NCI-H146 (cell line): ENCODE measurements at regions not wholly inside any gene's neighbourhood (a gene's known extent, or its start where the extent isn't known, plus 50 kb on each side); places are given as distances from the start of the nearest gene placed in this dataset.
"Not testable (repeated sequence)": the region's sequence is repeated elsewhere in the genome, so short reads cannot be mapped to it uniquely, and the experiment has no call there.

Experiments
- DNase-seq: peaks from one replicate; lab custom pipeline; 2025; lab: John Stamatoyannopoulos, UW

DNA sequence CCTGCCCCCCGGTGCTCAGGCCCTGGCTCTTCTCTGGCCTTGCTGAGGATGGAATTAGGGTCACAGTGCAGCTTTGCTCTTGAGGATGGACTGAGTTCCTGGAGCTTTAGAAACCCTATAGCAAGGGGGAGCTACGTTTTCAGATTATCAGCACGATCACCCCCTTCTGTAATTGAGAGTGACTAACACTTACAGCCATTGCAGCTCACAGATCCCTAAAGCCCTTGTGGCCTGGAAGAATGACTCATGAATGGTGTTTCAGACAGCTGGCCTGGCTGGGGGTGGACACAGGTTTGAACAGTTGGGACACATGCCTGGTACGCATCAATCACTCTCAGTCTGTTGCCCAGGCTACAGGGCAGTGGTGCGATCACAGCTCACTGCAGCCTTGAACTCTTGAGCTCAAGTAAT is 79.7 kb upstream of the IGFBP5 start:
- DNase-seq: peak; percentile 82

- DNase-seq: peak; percentile 31
Measured at GRCh38 chr2:216774620-216775019, 79.3 kb upstream of the IGFBP5 start.

DNA sequence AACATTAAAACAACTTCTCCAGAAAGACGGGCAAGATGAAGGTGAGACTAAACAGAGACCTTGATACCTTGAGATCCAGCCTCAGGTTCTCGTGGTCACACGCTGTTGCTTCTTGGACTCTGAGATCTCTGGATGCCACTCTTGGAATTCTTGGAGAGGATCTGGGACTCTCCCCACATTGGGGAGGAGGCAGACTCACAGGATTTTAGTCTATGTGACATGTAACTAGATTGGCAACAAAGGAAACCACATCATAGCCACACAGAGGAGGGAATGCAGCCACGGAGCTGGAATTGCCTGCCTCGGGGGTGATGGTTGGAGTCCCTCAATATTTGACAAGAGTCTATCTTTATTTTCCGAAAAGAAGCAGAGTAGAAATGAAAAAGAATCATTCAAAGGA is 78.8 kb upstream of the IGFBP5 start:
- no peak for DNase-seq

- DNase-seq: peak; percentile 44
Measured at GRCh38 chr2:216773072-216773471, 77.7 kb upstream of the IGFBP5 start.

DNA sequence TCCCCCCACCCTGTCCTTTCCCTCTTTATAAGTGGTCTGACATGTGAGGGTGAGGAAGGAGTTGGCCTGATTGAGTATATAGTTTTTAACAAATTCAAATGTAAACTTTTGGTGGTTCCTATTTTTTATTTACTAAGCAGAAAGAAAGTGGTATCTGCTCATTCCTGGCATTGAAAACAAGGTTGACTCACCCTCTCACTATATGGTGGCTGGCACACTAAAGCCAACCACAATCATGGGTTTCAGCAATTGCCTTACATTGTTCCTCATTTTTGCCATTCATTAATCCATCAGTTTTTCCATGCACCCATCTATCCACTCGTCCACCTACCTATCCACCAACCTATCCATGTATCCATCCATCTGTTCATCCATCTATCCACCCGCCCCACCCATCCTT is 75.4 kb upstream of the IGFBP5 start:
- DNase-seq: no peak

- DNase-seq: no peak
Measured at GRCh38 chr2:216770050-216770449, 74.7 kb upstream of the IGFBP5 start.

- no peak for DNase-seq
Measured at GRCh38 chr2:216769626-216770025, 74.3 kb upstream of the IGFBP5 start.

DNA sequence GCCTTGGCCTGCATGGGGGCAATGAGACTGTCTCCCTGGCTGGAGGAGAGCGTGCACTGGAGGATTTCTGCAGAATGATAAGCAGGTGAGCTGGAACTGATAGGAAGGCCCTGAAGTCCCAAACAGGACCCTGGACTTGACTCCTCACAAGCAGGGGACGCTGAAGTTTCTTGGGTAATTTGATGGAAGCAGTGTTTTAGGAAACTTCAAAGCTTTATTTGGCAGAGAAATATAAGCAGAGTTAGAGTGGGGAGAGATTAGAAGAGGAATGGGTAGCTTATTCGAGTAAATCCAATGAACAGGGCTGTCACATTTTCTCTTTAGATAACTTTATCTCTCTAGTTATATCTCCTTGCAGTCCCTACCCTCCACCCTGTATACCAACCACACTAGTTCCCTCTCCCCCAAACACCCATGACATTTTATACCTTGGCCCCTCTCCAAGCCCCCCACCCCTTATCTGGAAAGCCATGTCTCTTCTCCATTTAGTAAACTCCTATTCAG is 73.6 kb upstream of the IGFBP5 start:
- DNase-seq: no peak

DNA sequence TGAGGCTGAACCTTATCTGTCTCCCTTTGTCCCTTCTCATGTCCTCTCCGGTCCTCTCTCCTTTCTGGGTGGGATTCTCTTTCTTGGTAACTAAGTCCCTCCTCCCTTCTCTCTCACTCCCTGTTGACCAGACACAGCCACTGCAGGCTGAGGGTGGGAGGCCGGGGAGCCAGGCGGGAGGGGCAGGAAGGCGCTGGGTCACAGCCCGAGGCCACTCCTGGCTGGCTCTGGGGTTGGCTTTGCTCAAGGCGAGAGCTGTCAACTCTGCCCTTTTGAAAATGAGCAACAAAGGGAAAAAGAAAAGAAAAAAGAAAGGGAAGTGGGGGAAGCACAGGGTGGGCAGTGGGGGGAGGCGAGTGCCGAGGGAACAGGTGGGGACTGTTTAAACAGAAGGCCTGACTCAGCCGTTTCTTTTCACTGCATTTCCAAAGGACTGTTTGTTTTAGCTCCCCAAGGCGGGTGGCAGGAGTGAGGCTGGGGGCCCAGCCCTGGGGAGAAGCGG is 70.5 kb upstream of the IGFBP5 start:
- peak; percentile 100 for DNase-seq

DNA sequence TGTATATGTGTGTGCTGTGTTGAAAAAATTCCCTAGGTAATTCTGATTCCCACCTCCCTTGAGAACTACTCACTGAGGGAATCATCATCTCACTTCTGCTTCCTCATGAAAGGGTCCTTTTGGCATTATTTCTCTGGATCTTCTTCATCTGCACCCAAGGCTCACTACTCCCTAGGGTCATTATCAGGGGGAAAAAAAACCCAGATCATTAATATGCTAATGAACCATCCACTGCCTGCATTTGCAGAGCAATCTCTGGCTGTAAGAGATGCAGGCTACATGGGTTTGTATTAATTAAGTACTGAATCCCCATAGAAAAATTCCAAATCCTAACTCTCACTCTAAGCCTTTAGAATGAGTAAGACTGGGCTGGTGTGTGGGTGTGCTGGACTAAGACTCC is 68.0 kb upstream of the IGFBP5 start:
- DNase-seq: peak; percentile 32

GRCh38 chr2:216761809-216762208 is 66.5 kb upstream of the IGFBP5 start:
- no peak for DNase-seq

- peak; percentile 54 for DNase-seq
Measured at GRCh38 chr2:216761133-216761532, 65.8 kb upstream of the IGFBP5 start.

DNA sequence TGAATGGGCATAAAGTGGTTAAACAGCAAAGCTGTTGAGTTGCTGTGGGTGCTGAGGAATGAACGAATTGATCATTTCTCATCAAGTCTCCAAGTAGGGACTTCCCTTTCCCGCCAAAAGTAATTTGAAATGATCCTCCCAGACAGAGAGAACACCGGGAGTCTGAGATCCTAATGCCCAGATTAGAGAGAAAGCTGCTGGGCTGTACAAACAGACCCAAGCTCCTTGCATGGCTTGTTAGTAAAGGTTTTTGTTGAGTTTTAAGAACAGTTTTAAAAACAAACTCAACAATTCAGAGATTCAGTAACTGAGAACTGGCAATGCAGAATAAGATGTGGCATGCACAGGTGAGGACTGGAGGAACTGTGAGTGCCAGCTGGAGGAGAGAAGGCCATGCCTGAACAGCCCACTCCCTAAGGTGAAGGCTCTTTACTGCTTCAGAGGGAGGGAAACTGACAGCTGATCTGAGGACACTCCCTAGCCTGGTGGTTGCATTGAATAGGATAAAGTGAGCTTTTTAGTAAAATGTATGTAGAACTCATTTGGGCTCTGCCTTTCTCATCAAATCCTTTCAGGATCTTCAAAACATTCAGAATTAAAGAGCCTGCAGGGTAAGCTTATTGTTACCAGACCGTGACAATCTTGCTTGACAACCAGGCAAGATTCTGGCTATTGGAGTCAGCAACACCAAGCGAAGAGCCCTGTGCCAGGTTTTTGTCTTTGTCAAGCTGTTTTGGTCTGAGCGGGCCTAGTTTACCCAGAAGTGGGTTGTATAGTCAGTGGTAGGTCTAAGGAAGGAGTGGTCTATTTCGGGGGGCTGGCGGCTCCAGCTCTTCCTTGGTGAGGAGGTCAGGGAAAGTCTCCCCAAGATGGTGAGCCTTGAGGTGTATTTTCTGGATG is 63.2 kb upstream of the IGFBP5 start:
- DNase-seq: no peak

GRCh38 chr2:216757532-216757931 is 62.2 kb upstream of the IGFBP5 start:
- no peak for DNase-seq

DNA sequence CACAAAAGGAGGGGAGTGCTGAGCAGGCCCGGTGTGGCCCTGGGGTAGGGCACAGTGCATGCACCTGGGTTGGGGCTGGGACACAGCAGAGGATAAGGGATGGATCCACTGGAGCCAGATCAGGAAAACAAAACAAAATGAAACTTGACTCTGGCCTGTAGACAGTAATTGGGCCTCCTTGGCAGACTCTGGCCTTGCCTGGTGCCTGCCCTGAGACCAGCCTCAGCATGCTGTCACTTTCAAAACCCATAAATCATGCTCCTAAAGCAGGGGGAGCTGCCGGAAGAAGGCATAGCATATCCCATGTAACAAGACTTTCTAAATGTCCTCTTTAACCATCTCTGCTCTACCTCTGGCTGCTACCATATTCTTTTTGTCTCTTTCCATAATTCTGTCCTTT is 61.1 kb upstream of the IGFBP5 start:
- no peak for DNase-seq

DNA sequence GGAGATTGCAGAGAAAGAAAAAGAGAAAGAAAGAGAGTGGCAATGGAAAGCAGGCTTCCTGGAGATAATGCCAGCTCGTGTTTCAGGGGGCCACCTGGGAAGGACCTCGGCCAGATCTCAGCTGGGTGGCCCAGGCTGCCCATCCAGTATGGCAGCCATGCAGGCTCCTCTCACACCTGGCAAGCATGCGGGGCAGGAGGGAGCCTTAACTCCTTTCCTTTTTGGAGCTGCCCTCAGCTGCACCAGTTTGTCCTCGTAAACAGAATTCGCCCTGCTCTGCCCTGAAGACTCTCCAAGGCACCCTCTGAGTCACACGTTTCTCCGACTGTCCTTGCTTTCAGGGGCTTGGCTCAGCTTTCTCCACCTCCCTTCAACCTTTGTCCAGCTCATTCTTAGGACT is 59.5 kb upstream of the IGFBP5 start:
- no peak for DNase-seq

- DNase-seq: no peak
Measured at GRCh38 chr2:216754336-216754735, 59.0 kb upstream of the IGFBP5 start.

DNA sequence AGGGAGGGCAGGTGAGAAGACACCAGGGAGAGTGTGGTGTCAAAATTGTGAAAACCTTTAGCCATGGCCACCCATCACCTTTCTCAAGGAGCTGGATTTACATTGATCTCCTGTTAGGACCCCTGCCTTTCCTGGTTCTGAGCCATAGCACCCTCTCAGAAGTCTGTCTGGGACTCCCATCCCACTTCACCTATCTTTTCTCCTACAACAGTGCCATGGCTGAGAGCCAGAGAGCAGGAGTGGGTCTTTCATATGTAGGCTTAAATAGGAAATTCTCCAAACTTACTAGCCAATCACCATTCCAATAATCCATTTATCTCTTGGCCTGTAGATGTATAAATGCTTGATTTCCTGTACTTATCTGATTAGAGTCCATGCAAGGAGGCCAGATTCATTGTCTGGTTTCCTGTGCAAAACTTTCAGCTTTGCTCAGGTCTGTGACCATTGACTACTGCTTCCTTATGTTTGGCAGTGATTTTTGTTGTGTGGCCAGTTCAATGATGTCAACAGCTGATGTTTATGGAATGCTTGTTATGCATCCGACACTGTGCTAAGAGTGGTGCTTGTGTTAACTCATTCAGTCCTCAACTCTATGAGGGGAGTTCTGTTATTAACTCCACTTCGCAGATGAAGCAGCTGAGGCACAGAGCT is 57.6 kb upstream of the IGFBP5 start:
- no peak for DNase-seq

GRCh38 chr2:216750750-216751149 is 55.4 kb upstream of the IGFBP5 start:
- not testable (repeated sequence) for DNase-seq

- DNase-seq: not testable (repeated sequence)
Measured at GRCh38 chr2:216746268-216746667, 50.9 kb upstream of the IGFBP5 start.

DNA sequence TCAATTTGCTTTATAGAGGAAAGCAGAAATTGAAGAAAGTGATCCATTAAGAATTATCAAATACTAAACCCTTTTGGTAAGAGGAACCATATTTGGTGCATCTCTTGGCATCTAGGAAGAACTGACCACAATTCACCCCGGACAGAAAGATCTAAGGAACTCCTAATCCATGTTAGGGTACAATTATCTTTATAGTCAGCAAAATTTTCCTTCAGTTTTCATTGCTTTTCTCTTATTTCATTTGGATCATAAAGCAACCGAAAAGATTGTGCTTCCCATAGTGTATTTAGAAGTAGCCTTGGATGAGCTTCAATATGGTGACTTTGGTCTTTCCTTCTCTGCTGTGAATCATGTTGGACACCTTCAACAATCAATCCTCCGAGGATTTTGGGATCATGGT is 50.1 kb upstream of the IGFBP5 start:
- DNase-seq: no peak
